ENCODE measurements at regions not wholly inside any gene's neighbourhood (a gene's known extent, or its start where the extent isn't known, plus 50 kb on each side); places are given as distances from the start of the nearest gene placed in this dataset.

DNA sequence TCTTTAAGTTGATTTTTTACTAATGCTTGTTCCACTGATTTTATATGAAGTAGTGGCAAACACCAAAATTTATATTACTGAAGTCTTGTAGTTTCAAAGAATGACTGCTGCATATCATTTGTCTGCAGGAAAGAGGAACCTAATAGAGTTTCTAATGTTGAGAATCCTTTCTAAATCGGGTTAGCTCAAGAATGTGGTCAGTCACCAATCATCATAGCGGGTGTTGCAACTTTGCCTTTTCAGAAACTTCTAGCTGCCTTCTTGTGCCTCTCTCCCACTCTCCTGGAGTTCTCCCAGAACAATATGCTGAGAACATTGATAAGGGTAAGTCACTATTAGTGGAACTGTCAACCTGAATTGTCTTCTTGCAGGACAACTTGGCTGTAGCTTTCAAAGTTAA lies 524.8 kb upstream of the SORCS1 start:
- TF ChIP-seq, protein P1, sequence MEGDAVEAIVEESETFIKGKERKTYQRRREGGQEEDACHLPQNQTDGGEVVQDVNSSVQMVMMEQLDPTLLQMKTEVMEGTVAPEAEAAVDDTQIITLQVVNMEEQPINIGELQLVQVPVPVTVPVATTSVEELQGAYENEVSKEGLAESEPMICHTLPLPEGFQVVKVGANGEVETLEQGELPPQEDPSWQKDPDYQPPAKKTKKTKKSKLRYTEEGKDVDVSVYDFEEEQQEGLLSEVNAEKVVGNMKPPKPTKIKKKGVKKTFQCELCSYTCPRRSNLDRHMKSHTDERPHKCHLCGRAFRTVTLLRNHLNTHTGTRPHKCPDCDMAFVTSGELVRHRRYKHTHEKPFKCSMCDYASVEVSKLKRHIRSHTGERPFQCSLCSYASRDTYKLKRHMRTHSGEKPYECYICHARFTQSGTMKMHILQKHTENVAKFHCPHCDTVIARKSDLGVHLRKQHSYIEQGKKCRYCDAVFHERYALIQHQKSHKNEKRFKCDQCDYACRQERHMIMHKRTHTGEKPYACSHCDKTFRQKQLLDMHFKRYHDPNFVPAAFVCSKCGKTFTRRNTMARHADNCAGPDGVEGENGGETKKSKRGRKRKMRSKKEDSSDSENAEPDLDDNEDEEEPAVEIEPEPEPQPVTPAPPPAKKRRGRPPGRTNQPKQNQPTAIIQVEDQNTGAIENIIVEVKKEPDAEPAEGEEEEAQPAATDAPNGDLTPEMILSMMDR (IDR thresholded peaks at IDR 0.05; ENCODE audit: insufficient read depth, low read length, missing control alignments): no peak
- CTCF ChIA-PET: no interaction called here
- DNase-seq (ENCODE audit: low read depth, low spot score): no peak
- POLR2A ChIA-PET: no interaction called here
- no peak overlapping the region for H3K4me3 ChIP-seq (ENCODE audit: low read depth, low read length)

DNA sequence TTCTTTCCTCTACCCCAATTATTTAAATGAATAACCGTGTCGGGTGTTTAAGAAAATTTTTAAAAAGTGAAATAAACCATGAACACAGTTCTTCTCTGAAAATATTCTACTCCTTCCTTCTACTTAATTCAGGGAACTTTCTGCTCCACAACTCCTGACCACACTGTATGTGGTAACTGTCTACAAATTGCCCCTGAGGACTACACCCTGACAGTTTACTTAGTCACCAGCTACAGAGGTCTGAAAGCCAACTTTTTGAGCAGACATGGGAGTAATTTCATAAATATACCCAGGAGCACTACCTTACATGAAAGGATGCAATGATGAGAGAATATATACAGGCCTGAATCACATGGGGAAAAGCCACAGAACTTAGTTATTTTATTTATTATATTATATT lies 523.2 kb upstream of the SORCS1 start:
- ChIA-PET CTCF (no interaction called here), POLR2A (no interaction called here)
- H3K4me3 ChIP-seq (ENCODE audit: low read depth, low read length): no peak overlapping the region
- no peak for DNase-seq (ENCODE audit: low read depth, low spot score)
- TF ChIP-seq, protein P1 (IDR thresholded peaks at IDR 0.05; ENCODE audit: insufficient read depth, low read length, missing control alignments): no peak

DNA sequence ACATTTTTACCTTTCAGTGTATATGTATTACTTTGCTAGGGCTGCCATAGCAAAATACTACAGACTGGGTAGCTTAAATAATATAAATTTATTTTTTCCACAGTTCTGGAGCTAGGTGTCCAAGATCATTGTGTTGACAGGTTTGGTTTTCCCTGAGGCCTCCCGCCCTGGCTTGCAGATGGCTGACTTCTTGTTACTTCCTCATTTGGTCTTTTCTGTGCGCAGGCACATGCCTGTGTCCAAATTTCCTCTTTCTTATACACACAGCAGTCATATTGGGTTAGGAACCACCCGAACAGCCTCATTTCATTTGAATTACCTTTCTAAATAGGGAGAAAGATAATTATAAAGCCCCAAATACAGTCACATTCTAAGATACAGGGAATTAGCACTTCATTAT lies 521.6 kb upstream of the SORCS1 start:
- ChIA-PET CTCF (no interaction called here), POLR2A (no interaction called here)
- DNase-seq (ENCODE audit: low read depth, low spot score): no peak
- TF ChIP-seq, protein P1 (IDR thresholded peaks at IDR 0.05; ENCODE audit: insufficient read depth, low read length, missing control alignments): no peak
- H3K4me3 ChIP-seq (ENCODE audit: low read depth, low read length): no peak overlapping the region

DNA sequence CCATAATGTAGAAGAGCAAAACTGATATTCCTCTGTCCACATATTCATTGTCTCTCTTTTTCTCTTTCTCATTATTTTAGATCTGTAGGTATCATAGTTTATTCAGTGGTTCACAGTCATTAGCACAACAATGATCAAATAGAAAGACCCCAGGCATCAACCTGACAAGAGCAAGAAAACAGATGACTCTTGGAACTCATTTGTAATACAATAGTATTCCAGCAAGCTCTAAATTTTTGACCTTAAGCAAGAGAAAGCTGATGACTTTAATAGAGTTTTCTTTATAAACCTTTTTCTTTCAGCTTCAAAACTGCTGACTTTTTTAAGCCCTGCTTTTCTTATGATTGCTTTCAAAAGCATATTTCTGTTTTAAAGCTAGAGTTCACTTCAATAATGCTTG lies 507.5 kb upstream of the SORCS1 start:
- no peak overlapping the region for H3K4me3 ChIP-seq (ENCODE audit: low read depth, low read length)
- ChIA-PET CTCF (no interaction called here), POLR2A (no interaction called here)
- no peak for DNase-seq (ENCODE audit: low read depth, low spot score)
- TF ChIP-seq, protein P1 (IDR thresholded peaks at IDR 0.05; ENCODE audit: insufficient read depth, low read length, missing control alignments): no peak

DNA sequence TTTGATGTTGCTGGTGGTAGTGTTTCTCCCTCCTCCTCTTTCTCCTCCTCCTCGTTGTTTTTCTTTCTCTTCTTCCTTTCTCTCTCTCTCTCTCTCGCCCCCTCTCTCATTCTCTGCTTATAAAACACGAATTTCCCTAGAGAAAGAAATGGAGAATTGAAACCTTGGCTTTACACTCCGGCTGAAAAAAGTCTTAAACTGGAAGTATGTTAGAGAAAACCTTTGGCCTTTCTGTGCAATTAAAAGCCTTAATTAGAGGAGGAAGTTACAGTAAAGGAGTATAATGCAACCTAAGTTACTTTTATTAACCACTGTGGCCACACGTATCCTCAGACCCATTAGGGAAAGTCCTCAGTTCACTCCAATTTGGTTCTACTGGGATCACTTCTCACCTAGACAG lies 501.7 kb upstream of the SORCS1 start:
- ChIA-PET POLR2A (no interaction called here), CTCF (no interaction called here)
- H3K4me3 ChIP-seq (ENCODE audit: low read depth, low read length): no peak overlapping the region
- no peak for DNase-seq (ENCODE audit: low read depth, low spot score)
- TF ChIP-seq, protein P1 (IDR thresholded peaks at IDR 0.05; ENCODE audit: insufficient read depth, low read length, missing control alignments): no peak

DNA sequence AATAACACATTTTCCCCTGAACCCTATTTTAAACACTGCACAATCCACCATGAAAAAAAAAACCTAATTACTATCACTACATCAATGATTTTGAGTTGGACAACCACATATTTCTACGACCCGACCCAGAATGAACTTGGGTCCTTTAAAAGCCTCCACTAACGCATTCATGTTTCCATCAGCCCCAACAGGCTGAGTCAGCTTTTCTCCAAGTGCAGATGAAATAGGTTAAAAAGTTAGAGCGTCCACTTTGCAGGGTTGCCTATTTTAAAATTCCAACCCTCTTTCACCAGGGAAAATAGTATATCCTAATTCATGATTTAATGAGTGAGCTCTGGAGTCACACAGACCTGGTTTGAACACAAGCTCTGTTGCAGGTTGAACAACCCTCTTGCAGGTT lies 501.0 kb upstream of the SORCS1 start:
- CTCF ChIA-PET: no interaction called here
- TF ChIP-seq, protein P1 (IDR thresholded peaks at IDR 0.05; ENCODE audit: insufficient read depth, low read length, missing control alignments): no peak
- H3K4me3 ChIP-seq (ENCODE audit: low read depth, low read length): no peak overlapping the region
- POLR2A ChIA-PET: no interaction called here
- no peak for DNase-seq (ENCODE audit: low read depth, low spot score)

Measured in AG04449 (cell line).